Stimulated activated CD4-positive, alpha-beta T cell treated with anti-CD3 and anti-CD28 coated beads, Interleukin-2, amount 100 ng/mL, for 48 hours (primary cell): ENCODE measurements at regions not wholly inside any gene's neighbourhood (a gene's known extent, or its start where the extent isn't known, plus 50 kb on each side); places are given as distances from the start of the nearest gene placed in this dataset.
"Not testable (repeated sequence)": the region's sequence is repeated elsewhere in the genome, so short reads cannot be mapped to it uniquely, and the experiment has no call there.

ENCODE experiments used
- DNase-seq, 2 donors: peaks; one replicate each; pipeline ENCODE4 v3.0.0-alpha.2; 2020

DNA sequence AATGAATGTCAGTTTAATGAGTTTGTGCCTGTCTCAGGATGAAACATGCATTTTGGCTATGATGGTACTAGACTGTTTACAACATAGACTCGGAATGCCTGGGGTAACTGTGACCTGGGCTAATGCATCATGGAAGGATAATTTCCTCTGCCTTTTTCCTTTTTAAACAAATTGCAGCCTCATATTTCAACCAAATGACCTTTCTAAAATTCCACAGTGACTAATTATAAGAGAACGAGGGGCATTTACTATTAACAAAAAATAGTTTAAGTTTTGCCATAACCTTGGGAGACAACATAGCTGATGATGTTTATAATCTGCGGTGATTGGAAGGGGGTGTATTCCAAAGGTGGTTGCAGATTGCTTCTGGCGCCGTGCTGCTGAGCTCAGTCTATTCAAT lies 1140.5 kb downstream of the GALC start:
- no peak for DNase-seq

DNA sequence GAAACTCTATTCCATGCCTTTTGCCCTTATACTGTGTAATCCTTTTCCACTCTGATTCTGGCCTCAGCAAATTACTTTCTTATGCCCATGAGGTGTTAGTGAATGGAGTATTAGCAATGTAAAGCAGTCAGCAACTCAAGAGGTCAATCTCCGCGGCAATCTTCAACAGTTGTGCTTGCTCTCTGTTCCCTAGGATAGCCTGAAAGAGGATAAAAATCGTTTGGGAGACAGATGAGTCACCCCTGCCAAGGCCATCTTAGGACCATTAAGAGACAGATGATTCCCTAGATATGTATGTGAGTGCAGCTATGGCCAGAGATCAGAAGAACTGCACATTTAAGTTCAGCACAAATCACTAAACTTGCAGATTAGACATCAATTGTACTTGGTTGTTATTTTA lies 1145.8 kb downstream of the GALC start:
- DNase-seq, result no peak

DNA sequence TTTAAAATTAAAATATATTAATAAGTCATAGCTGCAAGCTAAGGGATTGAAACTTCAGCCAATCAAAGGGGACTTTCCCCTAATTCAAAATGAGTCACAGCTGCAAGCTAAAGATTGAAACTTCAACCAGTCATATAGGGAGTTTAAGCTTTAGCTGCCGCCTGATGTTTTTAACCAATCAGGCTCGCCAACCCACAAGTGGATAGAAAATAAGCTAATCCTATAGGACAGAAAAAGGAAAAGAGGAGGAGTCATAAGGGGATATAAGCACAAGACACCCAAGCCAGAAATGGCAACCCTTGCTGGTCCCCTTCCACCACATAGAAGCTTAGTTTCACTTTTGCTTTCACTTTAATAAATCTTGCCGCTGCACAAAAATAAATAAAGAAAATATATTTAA lies 1154.6 kb downstream of the GALC start:
- DNase-seq, result no peak

DNA sequence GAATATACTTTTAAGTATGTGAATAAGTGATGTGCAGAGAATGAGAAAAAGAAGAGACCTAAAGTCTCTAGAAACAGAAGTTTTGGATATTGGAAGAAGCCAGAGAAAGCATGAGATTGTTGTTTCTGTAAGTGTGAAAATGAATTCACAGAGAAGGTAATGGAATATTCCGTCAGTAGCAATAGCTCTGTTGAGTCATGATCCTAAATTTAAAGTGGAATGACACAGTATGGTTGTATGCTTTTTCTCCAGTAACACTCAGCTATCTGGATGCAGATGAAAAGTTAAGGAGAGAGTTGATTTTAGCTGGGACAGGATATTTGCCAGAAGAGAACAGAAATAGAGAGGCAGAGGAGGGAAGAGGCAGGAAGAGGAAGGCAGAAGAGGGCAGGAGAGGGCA lies 1166.3 kb downstream of the GALC start:
- DNase-seq, result no peak

DNA sequence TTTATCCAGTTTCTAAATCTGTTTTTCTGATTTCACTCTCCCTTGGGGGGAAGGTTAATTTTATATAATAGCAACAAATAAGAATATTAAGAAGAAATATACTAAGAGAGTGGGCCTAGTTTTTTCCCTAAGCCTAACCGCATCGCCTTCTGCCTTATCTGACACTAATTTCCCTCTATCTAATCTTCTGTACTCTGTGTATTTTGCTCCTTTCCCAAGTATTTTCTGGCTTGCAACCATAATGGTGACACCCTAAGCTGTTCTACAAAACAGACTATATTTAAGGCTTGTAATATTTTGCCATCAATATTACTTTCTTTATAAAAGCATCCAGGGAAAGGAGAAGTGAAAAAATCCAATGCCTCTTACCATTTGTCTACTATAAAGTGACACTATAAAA lies 1168.8 kb downstream of the GALC start:
- no peak for DNase-seq

DNA sequence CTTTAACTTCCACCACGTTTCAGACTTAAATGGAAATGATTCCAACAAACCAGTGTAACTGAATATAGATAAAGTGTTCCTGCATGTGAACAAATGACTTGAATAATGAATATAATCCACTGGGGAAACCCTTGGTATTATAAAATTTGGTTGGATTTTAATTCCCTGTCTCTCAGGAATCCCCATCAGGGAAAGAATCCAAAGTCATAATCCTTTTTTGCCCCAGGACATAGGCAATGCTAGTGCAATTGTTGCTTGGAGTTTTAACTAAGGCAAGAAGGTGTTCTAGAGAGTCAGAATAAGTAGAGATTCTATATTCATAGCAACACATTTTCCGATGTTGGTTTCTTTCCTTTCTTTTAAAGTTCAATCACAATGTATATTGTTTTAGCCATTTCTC lies 1169.4 kb downstream of the GALC start:
- no peak for DNase-seq

DNA sequence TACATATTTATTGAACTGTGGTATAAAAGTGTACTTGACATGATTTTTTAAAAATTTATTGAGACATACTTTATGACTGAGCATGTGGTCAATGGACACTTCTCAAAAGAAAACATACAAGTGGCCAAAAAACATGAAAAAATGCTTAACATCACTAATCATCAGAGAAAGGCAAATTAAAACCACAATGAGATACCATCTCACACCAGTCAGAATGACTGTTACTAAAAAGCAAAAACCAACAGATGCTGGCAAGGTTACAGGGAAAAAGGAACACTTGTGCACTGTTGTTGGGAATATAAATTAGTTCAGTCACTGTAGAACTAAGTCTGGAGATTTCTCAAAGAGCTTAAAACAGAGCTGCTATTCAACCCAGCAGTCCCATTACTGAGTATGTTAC lies 1177.6 kb downstream of the GALC start:
- DNase-seq, result no peak

DNA sequence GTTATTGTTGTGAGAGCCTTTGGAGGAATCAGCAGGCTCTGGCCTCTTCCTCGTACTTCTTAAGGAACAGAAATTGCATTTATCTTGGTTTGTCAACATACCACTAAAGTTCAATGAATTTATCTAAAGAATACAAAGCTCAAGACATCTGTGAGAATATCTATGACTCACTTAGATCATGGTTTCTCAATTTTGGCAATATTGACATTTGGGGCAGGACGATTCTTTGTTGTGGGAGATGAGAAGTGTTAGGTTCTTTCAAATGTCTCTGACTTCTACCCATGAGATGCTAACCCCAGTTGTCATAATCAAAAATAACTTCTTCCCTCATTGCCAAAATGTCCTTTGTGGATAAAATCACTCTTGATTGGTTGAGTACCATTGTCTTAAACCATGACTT lies 1190.3 kb downstream of the GALC start:
- no peak for DNase-seq

DNA sequence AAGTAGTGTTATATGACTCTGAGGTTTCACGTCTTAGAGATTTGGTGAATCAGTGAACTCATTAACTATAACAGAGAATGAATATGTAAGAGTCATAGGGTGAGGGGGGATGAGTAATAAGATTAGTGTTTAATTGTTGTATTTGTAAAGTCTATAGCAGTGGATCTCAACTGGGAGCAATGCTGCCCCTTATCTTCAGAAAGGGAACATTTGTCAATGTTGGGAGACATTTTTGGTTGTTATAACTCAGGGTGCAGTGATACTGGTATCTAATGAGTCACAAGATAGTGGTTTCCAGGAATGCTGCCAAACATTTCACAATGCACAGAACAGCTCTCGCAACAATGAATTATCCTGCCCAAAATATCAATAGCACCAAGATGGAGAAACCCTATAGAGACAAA lies 1193.7 kb downstream of the GALC start:
- DNase-seq, result no peak

DNA sequence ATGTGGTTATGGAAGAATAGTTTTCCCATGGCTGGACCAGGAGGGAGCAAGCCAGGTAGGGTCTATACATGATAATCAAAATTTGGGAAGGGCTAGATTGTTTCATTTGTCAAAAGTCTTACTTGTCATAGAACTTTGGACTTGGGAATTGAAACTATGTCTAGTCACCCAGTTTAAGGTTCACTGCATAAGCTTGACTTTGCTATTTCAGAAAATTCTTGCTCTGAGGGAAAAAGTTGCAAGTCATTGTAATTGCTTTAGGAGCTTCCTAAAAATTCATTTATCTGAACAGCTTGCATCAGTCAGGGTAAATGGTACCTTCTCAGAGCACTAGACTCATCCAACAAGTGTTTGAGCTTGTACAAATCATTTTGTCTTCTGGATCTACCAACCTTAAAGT lies 1194.7 kb downstream of the GALC start:
- no peak for DNase-seq

DNA sequence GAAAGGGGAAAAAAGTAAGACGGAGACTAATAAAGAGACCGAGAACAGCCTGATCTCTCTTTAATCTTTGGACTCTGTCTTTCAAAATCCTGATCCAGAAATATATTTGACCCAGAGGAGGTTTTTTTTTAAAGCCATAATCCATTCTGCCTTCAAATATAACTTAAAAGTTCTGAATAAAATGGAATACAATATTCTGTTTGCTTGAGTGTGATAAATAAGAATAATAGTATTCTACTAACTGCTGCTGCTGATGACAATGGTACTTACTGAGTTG lies 1196.0 kb downstream of the GALC start:
- DNase-seq, result no peak

DNA sequence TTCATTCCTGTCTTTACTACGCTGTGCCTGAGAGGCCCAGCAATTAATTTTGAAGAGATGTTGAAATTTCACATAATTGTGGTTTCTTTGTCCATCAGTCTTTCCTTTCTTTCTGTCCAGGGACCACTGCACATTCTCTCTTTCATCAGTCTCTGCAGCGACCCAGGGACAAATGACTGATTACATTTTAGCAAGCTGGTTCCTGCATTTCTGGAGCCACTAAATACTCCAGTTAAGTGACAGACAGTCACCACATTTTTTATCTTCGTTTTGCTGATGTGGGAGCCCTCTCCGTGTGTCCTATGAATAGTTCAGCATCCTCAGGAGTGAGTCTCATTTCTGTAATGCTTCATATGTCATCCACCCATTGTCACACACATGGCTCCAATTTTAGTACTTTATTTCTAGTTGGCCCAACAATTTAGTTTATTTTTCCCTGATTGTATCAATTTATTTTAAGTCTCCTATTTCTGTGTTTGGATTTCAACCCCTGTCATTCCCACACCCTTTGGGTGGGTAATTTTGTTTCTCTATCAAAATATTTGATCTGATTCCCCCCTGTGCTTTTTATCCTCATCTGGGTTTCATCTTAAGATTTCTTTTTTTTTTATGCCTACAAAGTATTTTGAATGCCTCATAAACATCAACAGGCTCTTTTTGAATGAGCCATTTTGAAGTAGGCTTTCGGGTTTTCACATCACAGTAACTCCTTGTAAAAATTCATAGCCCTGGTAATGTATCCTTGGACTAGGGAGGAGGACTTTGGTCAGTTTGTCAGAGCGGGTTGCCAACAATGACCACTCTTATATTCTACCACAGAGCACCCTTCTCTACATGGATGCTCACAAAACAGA lies 1196.5 kb downstream of the GALC start:
- no peak for DNase-seq

DNA sequence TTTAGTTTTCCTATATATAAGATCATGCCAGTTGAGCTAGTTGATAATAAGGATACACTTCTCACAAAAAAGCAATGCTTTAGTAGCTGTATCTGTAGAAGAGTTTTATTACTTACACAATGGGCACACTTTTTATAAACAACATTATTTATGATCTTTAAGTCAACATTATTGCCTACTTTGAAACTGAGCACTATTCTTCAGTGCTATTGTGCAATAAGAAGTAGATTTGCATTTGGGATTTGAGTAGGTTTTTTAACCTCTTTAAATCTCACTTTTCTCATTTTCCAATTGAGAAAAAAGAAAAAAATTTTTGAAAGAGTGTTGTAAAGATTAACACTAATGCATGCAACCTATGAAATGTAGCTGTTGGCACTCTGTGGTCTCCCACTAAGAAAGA lies 1198.3 kb downstream of the GALC start:
- no peak for DNase-seq

DNA sequence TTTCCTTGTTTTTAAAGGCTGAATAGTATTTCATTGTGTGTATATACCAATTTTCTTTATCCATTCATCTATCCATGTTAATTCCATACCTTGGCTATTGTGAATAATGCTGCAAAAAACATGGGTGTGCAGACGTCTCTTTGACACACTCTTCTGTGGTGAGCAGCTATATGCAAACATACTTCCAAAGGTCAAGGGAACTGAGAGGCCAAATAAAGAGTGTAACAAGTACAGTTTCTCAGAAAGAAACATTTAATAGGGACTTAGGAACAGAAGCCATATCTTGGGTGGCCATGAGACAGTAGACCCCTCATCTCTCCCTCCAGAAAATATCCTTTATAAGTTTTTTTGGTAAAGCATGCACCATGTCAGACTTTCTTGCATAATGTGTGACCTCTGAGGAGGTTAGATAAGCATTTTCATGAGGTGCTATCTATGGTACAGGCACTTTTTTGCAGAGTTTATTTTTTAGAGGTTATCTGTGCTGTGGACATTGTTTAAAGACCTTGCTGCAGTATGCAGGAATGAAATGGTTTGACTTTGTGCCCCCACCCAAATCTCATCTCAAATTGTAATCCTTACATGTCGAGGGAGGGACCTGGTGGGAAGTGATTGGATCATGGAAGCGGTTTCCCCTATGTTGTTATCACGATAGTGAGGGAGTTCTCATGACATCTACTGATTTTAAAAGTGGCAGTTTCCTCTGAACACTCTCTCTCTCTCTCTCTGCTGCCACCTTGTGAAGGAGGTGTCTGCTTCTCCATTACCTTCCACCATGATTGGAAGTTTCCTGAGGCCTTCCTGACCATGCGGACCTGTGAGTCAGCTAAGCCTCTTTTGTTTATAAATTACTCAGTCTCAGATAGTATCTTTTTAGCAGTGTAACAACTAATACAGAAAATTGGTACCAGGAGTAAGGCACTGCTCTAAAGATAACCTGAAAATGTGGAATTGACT lies 1202.3 kb downstream of the GALC start:
- no peak for DNase-seq

DNA sequence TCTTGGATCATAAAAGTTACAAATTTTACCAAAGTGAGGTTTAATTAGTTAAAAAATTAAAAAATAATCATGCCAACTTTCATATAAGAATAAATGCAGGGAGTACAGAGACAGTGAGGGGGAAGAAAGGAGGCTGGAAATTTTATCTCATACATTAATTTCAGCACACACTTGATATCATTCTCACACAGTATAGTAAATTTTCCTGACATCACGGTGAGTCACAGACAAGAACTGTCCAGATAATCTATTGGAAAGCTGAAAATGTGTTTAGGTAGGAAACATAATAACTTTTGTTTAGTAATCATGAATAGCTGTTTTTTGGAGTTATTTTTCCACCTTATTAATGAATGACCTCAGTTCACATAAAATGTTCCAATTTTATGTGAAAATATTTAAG lies 1204.8 kb downstream of the GALC start:
- DNase-seq, result no peak

DNA sequence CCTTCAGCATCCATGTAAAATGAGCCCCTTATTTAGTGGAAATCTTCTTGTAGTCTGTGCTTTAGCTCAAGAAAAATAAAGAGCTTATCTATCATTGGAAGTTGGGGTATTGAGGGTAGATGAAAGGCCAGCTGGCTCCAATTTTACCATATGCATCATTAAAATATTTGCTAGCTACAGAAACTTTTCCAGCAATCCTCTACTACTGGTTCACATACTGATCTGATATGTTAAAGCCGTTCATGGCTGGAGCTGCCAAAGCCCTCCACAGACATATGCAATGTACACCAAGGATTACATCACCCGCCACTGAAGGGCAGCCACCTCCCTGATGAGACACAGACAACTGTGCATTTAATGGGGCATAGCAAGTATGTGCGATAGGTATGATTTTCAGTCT lies 1205.3 kb downstream of the GALC start:
- no peak for DNase-seq

DNA sequence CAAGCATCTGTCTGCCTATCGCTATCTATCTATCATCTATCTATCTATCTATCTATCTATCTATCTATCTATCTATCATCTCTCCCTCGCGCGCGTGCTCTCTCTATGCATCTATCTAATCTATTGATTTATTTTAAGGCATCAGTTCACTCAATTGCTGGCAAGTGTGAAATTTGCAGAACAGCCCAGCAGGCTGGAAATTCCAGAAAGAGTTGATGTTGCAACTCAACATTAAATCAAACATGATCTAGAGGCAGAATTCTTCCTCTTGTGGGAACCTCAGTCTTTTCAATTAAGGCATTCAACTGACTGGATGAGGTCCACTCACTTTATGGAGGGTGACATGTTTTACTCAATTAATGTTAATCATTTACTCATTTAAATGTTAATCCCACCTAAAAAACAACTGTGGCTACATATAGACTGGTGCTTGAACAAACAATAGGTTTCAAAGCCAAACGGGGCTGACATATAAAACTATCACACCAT lies 1210.8 kb downstream of the GALC start:
- DNase-seq, result no peak

DNA sequence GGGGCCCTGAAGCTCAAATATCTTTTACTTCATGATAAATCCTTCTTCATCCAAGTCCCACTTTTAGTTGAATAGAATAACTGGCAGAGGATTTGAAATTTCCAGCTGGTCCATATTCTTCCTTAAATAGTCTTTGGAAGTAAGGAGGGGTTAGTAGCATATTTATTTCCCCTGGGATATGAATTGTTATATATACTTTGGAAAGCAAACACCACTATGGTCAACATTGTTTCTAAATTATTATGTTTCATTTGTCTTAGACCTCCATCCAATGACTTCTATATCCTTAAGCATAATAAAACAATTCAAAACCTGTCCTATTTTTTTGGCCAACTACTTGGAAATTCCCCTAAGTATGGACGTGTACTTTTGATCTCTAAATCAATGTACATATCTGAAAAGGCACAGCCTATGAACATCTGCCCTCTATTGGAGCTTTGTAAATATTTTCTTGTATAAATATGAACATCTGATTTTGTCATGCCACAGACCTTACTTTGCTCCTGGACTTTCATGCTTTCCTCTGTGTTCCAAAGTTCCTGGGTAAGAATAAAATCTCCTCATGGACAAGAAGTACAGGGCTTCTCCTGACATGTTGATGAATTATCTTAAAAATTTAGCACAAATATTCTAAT lies 1212.0 kb downstream of the GALC start:
- DNase-seq, result no peak

DNA sequence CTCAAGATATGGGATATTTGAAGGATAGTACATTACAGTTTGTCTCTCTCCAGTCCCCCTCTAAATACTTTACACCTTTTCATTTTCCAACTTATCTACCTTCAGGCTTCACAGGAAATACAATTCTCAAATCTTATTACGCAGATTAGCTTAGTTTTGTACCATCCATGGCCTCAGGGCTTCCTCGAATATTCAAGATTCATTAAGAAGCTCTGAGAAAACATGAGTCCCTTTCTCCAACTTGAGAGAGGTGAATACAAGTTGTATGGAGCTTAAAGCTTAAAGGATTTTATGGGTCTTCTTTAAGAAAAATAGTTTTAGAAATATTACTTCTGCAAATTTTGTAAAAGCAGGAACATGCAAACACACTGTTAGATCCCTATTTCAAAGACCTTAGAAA lies 1212.5 kb downstream of the GALC start:
- DNase-seq, result no peak

DNA sequence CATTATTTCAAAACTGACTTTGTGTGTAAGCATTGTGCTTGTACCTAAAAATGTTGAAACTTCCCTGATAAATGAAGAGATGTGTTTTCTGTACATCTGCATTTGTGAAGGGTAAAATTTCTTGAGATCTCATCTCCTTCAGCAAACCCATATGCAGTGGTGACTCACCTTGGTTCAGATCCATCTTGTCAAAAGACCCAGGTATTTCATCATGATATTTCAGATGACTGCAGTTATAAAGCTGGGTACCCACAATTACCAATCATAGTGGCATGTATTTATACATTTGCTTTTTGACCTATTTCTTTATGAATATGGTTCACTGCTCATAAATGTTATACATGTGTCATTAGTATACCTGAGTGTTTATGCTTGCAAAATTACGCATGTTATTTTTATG lies 1213.6 kb downstream of the GALC start:
- DNase-seq, result no peak

DNA sequence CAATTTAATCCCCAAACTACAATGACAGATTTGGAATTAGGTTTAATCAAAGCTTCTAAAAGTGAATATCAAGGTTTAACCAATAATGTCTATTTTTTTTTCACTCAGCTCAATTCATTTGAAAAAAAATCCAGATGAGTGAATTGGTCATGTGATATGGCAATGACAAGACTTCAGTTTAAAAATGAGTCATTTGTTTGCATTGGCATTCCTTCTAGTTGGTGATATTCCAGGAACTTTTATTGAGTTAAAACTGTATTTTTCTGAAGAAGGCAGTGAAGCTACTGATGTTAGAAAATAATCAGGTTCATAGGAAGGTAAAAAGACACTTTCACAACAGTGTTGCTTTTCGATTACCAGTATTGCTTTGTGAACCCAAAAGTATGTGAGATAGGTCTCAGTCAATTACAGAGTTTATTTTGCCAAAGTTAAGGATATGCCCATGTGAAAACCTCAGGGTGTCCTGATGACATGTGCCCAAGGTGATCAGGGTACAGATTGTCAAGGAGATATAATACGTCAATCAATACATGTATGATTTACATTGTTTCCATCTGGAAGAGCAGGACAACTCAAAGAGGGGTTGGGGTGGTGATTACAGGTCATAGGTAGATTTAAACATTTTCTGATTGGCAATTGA lies 1214.9 kb downstream of the GALC start:
- DNase-seq, result no peak

DNA sequence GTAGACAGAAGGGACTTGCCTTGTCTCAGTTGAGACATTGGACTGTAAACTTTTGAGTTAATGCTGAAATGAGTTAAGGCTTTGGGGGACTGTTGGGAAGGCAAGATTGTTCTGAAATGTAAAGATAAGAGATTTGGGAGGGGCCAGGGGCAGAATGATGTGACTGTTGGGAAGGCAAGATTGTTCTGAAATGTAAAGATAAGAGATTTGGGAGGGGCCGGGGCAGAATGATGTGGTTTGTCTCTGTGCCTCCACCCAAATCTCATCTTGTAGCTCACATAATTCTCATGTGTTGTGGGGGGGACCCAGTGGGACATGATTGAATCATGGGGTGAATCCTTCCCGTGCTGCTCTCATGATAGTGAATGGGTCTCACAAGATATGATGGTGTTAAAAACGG lies 1217.1 kb downstream of the GALC start:
- not testable (repeated sequence) for DNase-seq

DNA sequence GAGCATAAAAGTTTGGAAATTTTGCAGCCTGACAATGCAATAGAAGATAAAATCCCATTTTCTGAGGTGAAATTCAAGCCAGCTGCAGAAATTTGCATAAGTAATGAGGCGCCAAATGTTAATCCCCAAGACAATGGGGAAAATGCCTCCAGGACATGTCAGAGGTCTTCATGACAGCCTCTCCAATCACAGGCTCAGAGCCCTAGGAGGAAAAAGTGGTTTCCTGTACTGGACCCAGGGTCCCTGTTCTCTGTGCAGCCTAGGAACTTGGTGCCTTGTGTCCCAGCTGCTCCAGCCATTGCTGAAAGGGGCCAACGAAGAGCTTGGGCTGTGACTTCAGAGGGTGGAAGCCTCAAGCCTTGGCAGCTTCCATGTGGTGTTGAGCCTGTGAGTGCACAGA lies 1218.1 kb downstream of the GALC start:
- no peak for DNase-seq
